ENCODE measurements at regions not wholly inside any gene's neighbourhood (a gene's known extent, or its start where the extent isn't known, plus 50 kb on each side); places are given as distances from the start of the nearest gene placed in this dataset.
"Not testable (repeated sequence)": the region's sequence is repeated elsewhere in the genome, so short reads cannot be mapped to it uniquely, and the experiment has no call there.

GRCh38 chr12:4190366-4191063, 83.0 kb upstream of the CCND2 start:
- Histone ChIP-seq H3K27me3 (ENCODE audit: control insufficient read depth, insufficient read depth, low read length) (peaks cover 4% of the 10 kb centered on the region), H3K4me1 (ENCODE audit: control insufficient read depth, insufficient read depth, low read length) (no peaks in the 10 kb centered on the region), H3K9me3 (ENCODE audit: control insufficient read depth, insufficient read depth, low read length) (no peaks in the 10 kb centered on the region), H3K36me3 (ENCODE audit: control insufficient read depth, insufficient read depth, low read length) (no peaks in the 10 kb centered on the region), H3K4me3 (ENCODE audit: low read depth, low read length) (no peak overlapping the region), H3K9ac (ENCODE audit: low read depth, low read length) (no peak overlapping the region)

- Histone ChIP-seq H3K9ac (ENCODE audit: low read depth, low read length) (no peak overlapping the region), H3K9me3 (ENCODE audit: control insufficient read depth, insufficient read depth, low read length) (no peaks in the 10 kb centered on the region), H3K36me3 (ENCODE audit: control insufficient read depth, insufficient read depth, low read length) (no peaks in the 10 kb centered on the region), H3K4me3 (ENCODE audit: low read depth, low read length) (no peak overlapping the region), H3K4me1 (ENCODE audit: control insufficient read depth, insufficient read depth, low read length) (no peaks in the 10 kb centered on the region), H3K27me3 (ENCODE audit: control insufficient read depth, insufficient read depth, low read length) (peaks cover 4% of the 10 kb centered on the region)
These were observed 83.8 kb upstream of the CCND2 start for GRCh38 chr12:4189721-4190120.

GRCh38 chr12:4187916-4188315, 85.6 kb upstream of the CCND2 start:
- Histone ChIP-seq H3K9ac (ENCODE audit: low read depth, low read length) (no peak overlapping the region), H3K4me3 (ENCODE audit: low read depth, low read length) (no peak overlapping the region), H3K9me3 (ENCODE audit: control insufficient read depth, insufficient read depth, low read length) (no peaks in the 10 kb centered on the region), H3K27me3 (ENCODE audit: control insufficient read depth, insufficient read depth, low read length) (peaks cover 2% of the 10 kb centered on the region), H3K36me3 (ENCODE audit: control insufficient read depth, insufficient read depth, low read length) (no peaks in the 10 kb centered on the region), H3K4me1 (ENCODE audit: control insufficient read depth, insufficient read depth, low read length) (no peaks in the 10 kb centered on the region)

GRCh38 chr12:4187315-4187714, 86.2 kb upstream of the CCND2 start:
- not testable (repeated sequence) for H3K4me1 ChIP-seq (ENCODE audit: control insufficient read depth, insufficient read depth, low read length); H3K9ac ChIP-seq (ENCODE audit: low read depth, low read length); H3K36me3 ChIP-seq (ENCODE audit: control insufficient read depth, insufficient read depth, low read length); H3K4me3 ChIP-seq (ENCODE audit: low read depth, low read length); H3K27me3 ChIP-seq (ENCODE audit: control insufficient read depth, insufficient read depth, low read length); H3K9me3 ChIP-seq (ENCODE audit: control insufficient read depth, insufficient read depth, low read length)

- no peaks in the 10 kb centered on the region for H3K4me1 ChIP-seq (ENCODE audit: control insufficient read depth, insufficient read depth, low read length)
- H3K36me3 ChIP-seq (ENCODE audit: control insufficient read depth, insufficient read depth, low read length), result no peaks in the 10 kb centered on the region
- no peaks in the 10 kb centered on the region for H3K9me3 ChIP-seq (ENCODE audit: control insufficient read depth, insufficient read depth, low read length)
- no peak overlapping the region for H3K4me3 ChIP-seq (ENCODE audit: low read depth, low read length)
- H3K27me3 ChIP-seq (ENCODE audit: control insufficient read depth, insufficient read depth, low read length), result no peaks in the 10 kb centered on the region
- no peak overlapping the region for H3K9ac ChIP-seq (ENCODE audit: low read depth, low read length)
These were observed 95.0 kb upstream of the CCND2 start for GRCh38 chr12:4178424-4179170.

GRCh38 chr12:4177262-4177661, 96.3 kb upstream of the CCND2 start:
- Histone ChIP-seq H3K4me1 (ENCODE audit: control insufficient read depth, insufficient read depth, low read length) (no peaks in the 10 kb centered on the region), H3K9ac (ENCODE audit: low read depth, low read length) (no peak overlapping the region), H3K36me3 (ENCODE audit: control insufficient read depth, insufficient read depth, low read length) (no peaks in the 10 kb centered on the region), H3K4me3 (ENCODE audit: low read depth, low read length) (no peak overlapping the region), H3K9me3 (ENCODE audit: control insufficient read depth, insufficient read depth, low read length) (no peaks in the 10 kb centered on the region), H3K27me3 (ENCODE audit: control insufficient read depth, insufficient read depth, low read length) (no peaks in the 10 kb centered on the region)

- H3K9ac ChIP-seq (ENCODE audit: low read depth, low read length), result no peak overlapping the region
These were observed 97.4 kb upstream of the CCND2 start for GRCh38 chr12:4176168-4176567.

GRCh38 chr12:4174417-4174816, 99.1 kb upstream of the CCND2 start:
- H3K9me3 ChIP-seq (ENCODE audit: control insufficient read depth, insufficient read depth, low read length), result no peaks in the 10 kb centered on the region
- H3K9ac ChIP-seq (ENCODE audit: low read depth, low read length), result no peak overlapping the region
- no peaks in the 10 kb centered on the region for H3K4me1 ChIP-seq (ENCODE audit: control insufficient read depth, insufficient read depth, low read length)
- H3K36me3 ChIP-seq (ENCODE audit: control insufficient read depth, insufficient read depth, low read length), result no peaks in the 10 kb centered on the region
- H3K27me3 ChIP-seq (ENCODE audit: control insufficient read depth, insufficient read depth, low read length), result peaks cover 3% of the 10 kb centered on the region
- no peak overlapping the region for H3K4me3 ChIP-seq (ENCODE audit: low read depth, low read length)

More at GRCh38 chr12:4176168-4176567, 97.4 kb upstream of the CCND2 start:
- Histone ChIP-seq H3K4me1 (ENCODE audit: control insufficient read depth, insufficient read depth, low read length) (no peaks in the 10 kb centered on the region), H3K9me3 (ENCODE audit: control insufficient read depth, insufficient read depth, low read length) (no peaks in the 10 kb centered on the region), H3K36me3 (ENCODE audit: control insufficient read depth, insufficient read depth, low read length) (no peaks in the 10 kb centered on the region), H3K27me3 (ENCODE audit: control insufficient read depth, insufficient read depth, low read length) (no peaks in the 10 kb centered on the region), H3K4me3 (ENCODE audit: low read depth, low read length) (no peak overlapping the region)

GRCh38 chr12:4172999-4173398, 100.6 kb upstream of the CCND2 start:
- Histone ChIP-seq H3K4me1 (ENCODE audit: control insufficient read depth, insufficient read depth, low read length) (peaks cover 7% of the 10 kb centered on the region), H3K9ac (ENCODE audit: low read depth, low read length) (no peak overlapping the region), H3K9me3 (ENCODE audit: control insufficient read depth, insufficient read depth, low read length) (no peaks in the 10 kb centered on the region), H3K36me3 (ENCODE audit: control insufficient read depth, insufficient read depth, low read length) (no peaks in the 10 kb centered on the region), H3K4me3 (ENCODE audit: low read depth, low read length) (no peak overlapping the region), H3K27me3 (ENCODE audit: control insufficient read depth, insufficient read depth, low read length) (peaks cover 3% of the 10 kb centered on the region)

GRCh38 chr12:4171742-4172141, 101.8 kb upstream of the CCND2 start:
- no peak overlapping the region for H3K4me3 ChIP-seq (ENCODE audit: low read depth, low read length)
- no peak overlapping the region for H3K9ac ChIP-seq (ENCODE audit: low read depth, low read length)
- no peaks in the 10 kb centered on the region for H3K36me3 ChIP-seq (ENCODE audit: control insufficient read depth, insufficient read depth, low read length)
- peaks cover 9% of the 10 kb centered on the region for H3K4me1 ChIP-seq (ENCODE audit: control insufficient read depth, insufficient read depth, low read length)
- H3K9me3 ChIP-seq (ENCODE audit: control insufficient read depth, insufficient read depth, low read length), result no peaks in the 10 kb centered on the region
- H3K27me3 ChIP-seq (ENCODE audit: control insufficient read depth, insufficient read depth, low read length), result peaks cover 3% of the 10 kb centered on the region

GRCh38 chr12:4169959-4170358, 103.6 kb upstream of the CCND2 start:
- no peak overlapping the region for H3K4me3 ChIP-seq (ENCODE audit: low read depth, low read length)
- H3K27me3 ChIP-seq (ENCODE audit: control insufficient read depth, insufficient read depth, low read length), result peaks cover 13% of the 10 kb centered on the region
- peaks cover 15% of the 10 kb centered on the region for H3K4me1 ChIP-seq (ENCODE audit: control insufficient read depth, insufficient read depth, low read length)
- H3K9ac ChIP-seq (ENCODE audit: low read depth, low read length), result no peak overlapping the region
- no peaks in the 10 kb centered on the region for H3K36me3 ChIP-seq (ENCODE audit: control insufficient read depth, insufficient read depth, low read length)
- H3K9me3 ChIP-seq (ENCODE audit: control insufficient read depth, insufficient read depth, low read length), result no peaks in the 10 kb centered on the region

- H3K9ac ChIP-seq (ENCODE audit: low read depth, low read length), result no peak overlapping the region
- H3K27me3 ChIP-seq (ENCODE audit: control insufficient read depth, insufficient read depth, low read length), result peaks cover 13% of the 10 kb centered on the region
- H3K4me3 ChIP-seq (ENCODE audit: low read depth, low read length), result no peak overlapping the region
- H3K36me3 ChIP-seq (ENCODE audit: control insufficient read depth, insufficient read depth, low read length), result no peaks in the 10 kb centered on the region
- H3K4me1 ChIP-seq (ENCODE audit: control insufficient read depth, insufficient read depth, low read length), result peaks cover 15% of the 10 kb centered on the region
- no peaks in the 10 kb centered on the region for H3K9me3 ChIP-seq (ENCODE audit: control insufficient read depth, insufficient read depth, low read length)
These were observed 104.0 kb upstream of the CCND2 start for GRCh38 chr12:4169531-4169930.
